Sigmoid colon (tissue), 4 donors: ENCODE measurements at regions not wholly inside any gene's neighbourhood (a gene's known extent, or its start where the extent isn't known, plus 50 kb on each side); places are given as distances from the start of the nearest gene placed in this dataset.

ENCODE experiments used
- CTCF ChIP-seq, 4 experiments: fragments of 450-650 bp in 3 of 4; fragments of 200-600 bp in 1 of 4; IDR thresholded peaks; one replicate each; pipeline ENCODE4 v1.5.1; 2016 to 2019; ENCODE audit warnings: antibody characterized with exemption in 4 of 4, mild to moderate bottlenecking in 3 of 4, moderate library complexity in 2 of 4
- EP300 ChIP-seq, 4 donors: sonication (generic); formaldehyde crosslinking; IDR thresholded peaks; one replicate each; pipeline ENCODE4 v1.6.1; 2017; ENCODE audit warnings: antibody characterized with exemption in 4 of 4
- POLR2A ChIP-seq, 2 donors: fragments of 450-650 bp; IDR thresholded peaks; one replicate each; pipeline ENCODE4 v1.6.1; 2016; ENCODE audit warnings: antibody characterized with exemption in 2 of 2, mild to moderate bottlenecking in 2 of 2, moderate library complexity in 2 of 2

GRCh38 chr7:117975476-117975875 is 102.2 kb upstream of the CTTNBP2 start:
- no peak for TF ChIP-seq EP300 (IDR thresholded peaks at IDR 0.05)
- TF ChIP-seq CTCF (IDR thresholded peaks at IDR 0.05): no peak
- TF ChIP-seq POLR2A (IDR thresholded peaks at IDR 0.05): no peak
